OCI-LY7 (cell line): ENCODE measurements at regions not wholly inside any gene's neighbourhood (a gene's known extent, or its start where the extent isn't known, plus 50 kb on each side); places are given as distances from the start of the nearest gene placed in this dataset.

Experiments used
- BruUV-seq: library from RNA; stranded (reverse); fragments of 400-500 nt; replicated peaks from 2 replicates; lab custom pipeline; 2021; lab: Mats Ljungman, UMichigan
- CTCF ChIA-PET: fragments of 300-600 bp; sonication (Branson Sonifier 250); formaldehyde crosslinking; loops from one replicate; lab custom pipeline; 2022; ENCODE audit warnings: antibody characterized with exemption; ENCODE audit not compliant: unreplicated experiment; lab: Charles Lee
- POLR2A ChIA-PET: fragments of 300-600 bp; sonication (Branson Sonifier 250); formaldehyde crosslinking; loops from one replicate; lab custom pipeline; 2022; ENCODE audit warnings: antibody characterized with exemption; lab: Charles Lee
- DNase-seq: peaks from one replicate; pipeline ENCODE4 v3.0.0-alpha.2; 2015; ENCODE audit warnings: low spot score
- H2AFZ ChIP-seq: fragments of 200-600 bp; sonication (generic), shearing (Covaris generic); 2 replicates; pipeline ENCODE4 v1.6.1; 2014; ENCODE audit warnings: mild to moderate bottlenecking, antibody characterized with exemption, low read length, moderate library complexity
- H3K27ac ChIP-seq: fragments of 200-600 bp; sonication (generic); 2 replicates; pipeline ENCODE4 v1.5.1; 2014; ENCODE audit warnings: mixed run types, low read depth, mild to moderate bottlenecking, moderate library complexity, low read length, inconsistent platforms; ENCODE audit not compliant: poor library complexity, severe bottlenecking
- H3K36me3 ChIP-seq: fragments of 200-600 bp; sonication (generic); 2 replicates; pipeline ENCODE4 v1.6.1; 2014; ENCODE audit warnings: mild to moderate bottlenecking, antibody characterized with exemption, low read length, moderate library complexity, mixed read lengths; ENCODE audit not compliant: insufficient read depth
- H3K4me1 ChIP-seq: fragments of 200-600 bp; sonication (generic); 2 replicates; pipeline ENCODE4 v1.5.1; 2014; ENCODE audit warnings: mild to moderate bottlenecking, low read length; ENCODE audit not compliant: insufficient read depth, poor library complexity, severe bottlenecking
- H3K4me2 ChIP-seq: fragments of 200-600 bp; sonication (generic); 2 replicates; pipeline ENCODE4 v1.6.1; 2014; ENCODE audit warnings: mild to moderate bottlenecking, low read length
- H3K4me3 ChIP-seq: fragments of 200-600 bp; sonication (generic); 2 replicates; pipeline ENCODE4 v1.5.1; 2014; ENCODE audit warnings: mild to moderate bottlenecking, low read depth, low read length; ENCODE audit not compliant: poor library complexity, severe bottlenecking
- H3K79me2 ChIP-seq: fragments of 200-600 bp; sonication (generic); 2 replicates; pipeline ENCODE4 v1.6.1; 2016; ENCODE audit warnings: low read depth, mild to moderate bottlenecking, low read length, moderate library complexity, mixed read lengths; ENCODE audit not compliant: insufficient read depth
- H3K9me2 ChIP-seq: fragments of 200-600 bp; sonication (generic); 2 replicates; pipeline ENCODE4 v1.6.1; 2016; ENCODE audit warnings: mild to moderate bottlenecking, low read length, mixed read lengths; ENCODE audit not compliant: insufficient read depth
- H3K9me3 ChIP-seq: fragments of 200-600 bp; sonication (generic); 2 replicates; pipeline ENCODE4 v1.6.1; 2014; ENCODE audit warnings: mild to moderate bottlenecking, mixed run types, low read length, mixed read lengths
- H4K20me1 ChIP-seq: fragments of 200-600 bp; sonication (generic); 2 replicates; pipeline ENCODE4 v1.6.1; 2014; ENCODE audit warnings: mild to moderate bottlenecking, antibody characterized with exemption, low read length, moderate library complexity, mixed read lengths; ENCODE audit not compliant: insufficient read depth
- CTCF ChIP-seq: fragments of 200-600 bp; sonication (generic); conservative IDR thresholded peaks from 2 replicates; pipeline ENCODE4 v1.5.1; 2014; ENCODE audit warnings: mild to moderate bottlenecking, antibody characterized with exemption, low read length, moderate library complexity, mixed read lengths
- EZH2phosphoT487 ChIP-seq: fragments of 200-600 bp; sonication (generic); IDR thresholded peaks from 2 replicates; pipeline ENCODE4 v1.6.1; 2018; ENCODE audit warnings: low read depth, borderline replicate concordance, mild to moderate bottlenecking, mixed run types, antibody characterized with exemption, low read length, moderate library complexity, mixed read lengths
- intact Hi-C: fragments of 100-400 bp; cut with micrococcal nuclease; formaldehyde crosslinking; loops from one replicate; pipeline ENCODE4 v1.10.0; 2022; ENCODE audit not compliant: unreplicated experiment

- intact Hi-C loops: no loop called here
- no peaks in the 10 kb centered on the region for H3K79me2 ChIP-seq
- no peak overlapping the region for H3K4me3 ChIP-seq
- H3K27ac ChIP-seq: no peak overlapping the region
- H3K9me2 ChIP-seq: no peaks in the 10 kb centered on the region
- H3K9me3 ChIP-seq: no peaks in the 10 kb centered on the region
- H2AFZ ChIP-seq: no peak overlapping the region
- H4K20me1 ChIP-seq: no peaks in the 10 kb centered on the region
- no peak for DNase-seq
- ChIA-PET CTCF (no interaction called here), POLR2A (no interaction called here)
- TF ChIP-seq CTCF: no peak
- no peak for TF ChIP-seq EZH2phosphoT487
- H3K4me2 ChIP-seq: no peak overlapping the region
- H3K4me1 ChIP-seq: no peaks in the 10 kb centered on the region
- H3K36me3 ChIP-seq: no peaks in the 10 kb centered on the region
- no TSS peak for BruUV-seq
These were observed 583.0 kb downstream of the BCOR start for GRCh38 chrX:39514801-39515200.

- H3K9me2 ChIP-seq: no peaks in the 10 kb centered on the region
- no peaks in the 10 kb centered on the region for H3K79me2 ChIP-seq
- no peak for TF ChIP-seq EZH2phosphoT487
- no peak for TF ChIP-seq CTCF
- BruUV-seq: no TSS peak
- H3K9me3 ChIP-seq: no peaks in the 10 kb centered on the region
- ChIA-PET CTCF (no interaction called here), POLR2A (no interaction called here)
- H2AFZ ChIP-seq: no peak overlapping the region
- no peaks in the 10 kb centered on the region for H3K36me3 ChIP-seq
- no peak overlapping the region for H3K4me2 ChIP-seq
- DNase-seq: no peak
- intact Hi-C loops: no loop called here
- no peaks in the 10 kb centered on the region for H3K4me1 ChIP-seq
- H3K4me3 ChIP-seq: no peak overlapping the region
- no peak overlapping the region for H3K27ac ChIP-seq
- H4K20me1 ChIP-seq: no peaks in the 10 kb centered on the region
These were observed 581.3 kb downstream of the BCOR start for GRCh38 chrX:39516427-39516841.

- Histone ChIP-seq H3K4me1 (no peaks in the 10 kb centered on the region), H3K9me3 (no peaks in the 10 kb centered on the region), H3K4me3 (no peak overlapping the region), H2AFZ (no peak overlapping the region), H3K79me2 (no peaks in the 10 kb centered on the region), H3K36me3 (no peaks in the 10 kb centered on the region), H3K27ac (no peak overlapping the region), H4K20me1 (no peaks in the 10 kb centered on the region), H3K9me2 (no peaks in the 10 kb centered on the region), H3K4me2 (no peak overlapping the region)
- no TSS peak for BruUV-seq
- CTCF ChIA-PET: no interaction called here
- POLR2A ChIA-PET: no interaction called here
- DNase-seq: no peak
- TF ChIP-seq EZH2phosphoT487 (no peak), CTCF (no peak)
- intact Hi-C loops: no loop called here
These were observed 579.2 kb downstream of the BCOR start for GRCh38 chrX:39518476-39519029.
